ENCODE measurements at regions not wholly inside any gene's neighbourhood (a gene's known extent, or its start where the extent isn't known, plus 50 kb on each side); places are given as distances from the start of the nearest gene placed in this dataset.

- TF ChIP-seq EP300 (IDR thresholded peaks at IDR 0.05; ENCODE audit: borderline replicate concordance) (no peak), TAF1 (IDR thresholded peaks at IDR 0.05; ENCODE audit: low read depth) (no peak), YY1 (IDR thresholded peaks at IDR 0.05; ENCODE audit: low read depth) (no peak), TCF12 (IDR thresholded peaks at IDR 0.05; ENCODE audit: low read depth) (no peak), EGR1 (IDR thresholded peaks at IDR 0.05) (no peak), RAD21 (IDR thresholded peaks at IDR 0.05; ENCODE audit: low read depth) (no peak)
Measured at GRCh38 chr2:175679728-175680127, 322.3 kb downstream of the LNPK start.

- TF ChIP-seq CREB1 (IDR thresholded peaks at IDR 0.05; ENCODE audit: low read depth) (no peak), ZBTB7A (IDR thresholded peaks at IDR 0.05; ENCODE audit: low read depth) (no peak), TAF1 (IDR thresholded peaks at IDR 0.05; ENCODE audit: low read depth) (no peak), TEAD4 (IDR thresholded peaks at IDR 0.05) (no peak), FOXM1 (IDR thresholded peaks at IDR 0.05; ENCODE audit: borderline replicate concordance, low read depth) (no peak), EGR1 (IDR thresholded peaks at IDR 0.05) (no peak), REST (IDR thresholded peaks at IDR 0.05; ENCODE audit: low read depth) (no peak), MAX (IDR thresholded peaks at IDR 0.05) (no peak), YY1 (IDR thresholded peaks at IDR 0.05; ENCODE audit: low read depth) (no peak), USF1 (IDR thresholded peaks at IDR 0.05) (no peak)
Measured at GRCh38 chr2:175679231-175679630, 322.8 kb downstream of the LNPK start.

- no peak for TF ChIP-seq CREB1 (IDR thresholded peaks at IDR 0.05; ENCODE audit: low read depth)
- no peak for TF ChIP-seq FOXM1 (IDR thresholded peaks at IDR 0.05; ENCODE audit: borderline replicate concordance, low read depth)
- no peak for TF ChIP-seq YY1 (IDR thresholded peaks at IDR 0.05; ENCODE audit: low read depth)
- TF ChIP-seq REST (IDR thresholded peaks at IDR 0.05; ENCODE audit: low read depth), result no peak
- no peak for TF ChIP-seq TEAD4 (IDR thresholded peaks at IDR 0.05)
- TF ChIP-seq MAX (IDR thresholded peaks at IDR 0.05), result no peak
- TF ChIP-seq TCF12 (IDR thresholded peaks at IDR 0.05; ENCODE audit: low read depth), result no peak
- TF ChIP-seq NFIC (IDR thresholded peaks at IDR 0.05), result no peak
- TF ChIP-seq TAF1 (IDR thresholded peaks at IDR 0.05; ENCODE audit: low read depth), result no peak
- no peak for TF ChIP-seq CEBPB (IDR thresholded peaks at IDR 0.05)
- TF ChIP-seq USF1 (IDR thresholded peaks at IDR 0.05), result no peak
- no peak for TF ChIP-seq EP300 (IDR thresholded peaks at IDR 0.05; ENCODE audit: borderline replicate concordance)
- no peak for TF ChIP-seq RAD21 (IDR thresholded peaks at IDR 0.05; ENCODE audit: low read depth)
- no peak for TF ChIP-seq ZBTB7A (IDR thresholded peaks at IDR 0.05; ENCODE audit: low read depth)
- no peak for TF ChIP-seq EGR1 (IDR thresholded peaks at IDR 0.05)
Measured at GRCh38 chr2:175677880-175678279, 324.2 kb downstream of the LNPK start.

GRCh38 chr2:175676813-175677212, 325.3 kb downstream of the LNPK start:
- TF ChIP-seq CREB1 (IDR thresholded peaks at IDR 0.05; ENCODE audit: low read depth) (no peak), FOXM1 (IDR thresholded peaks at IDR 0.05; ENCODE audit: borderline replicate concordance, low read depth) (no peak), EP300 (IDR thresholded peaks at IDR 0.05; ENCODE audit: borderline replicate concordance) (no peak), ZBTB7A (IDR thresholded peaks at IDR 0.05; ENCODE audit: low read depth) (no peak)

GRCh38 chr2:175662335-175662734, 339.7 kb downstream of the LNPK start:
- no peak for TF ChIP-seq EP300 (IDR thresholded peaks at IDR 0.05; ENCODE audit: borderline replicate concordance)
- no peak for TF ChIP-seq CEBPB (IDR thresholded peaks at IDR 0.05)
- no peak for TF ChIP-seq REST (IDR thresholded peaks at IDR 0.05; ENCODE audit: low read depth)
